HG03571 (cell line): ENCODE measurements at regions not wholly inside any gene's neighbourhood (a gene's known extent, or its start where the extent isn't known, plus 50 kb on each side); places are given as distances from the start of the nearest gene placed in this dataset.

Experiments
- ATAC-seq: cut with Tn5 transposase; IDR thresholded peaks from one replicate; pipeline ENCODE4 v1.9.1; 2021; ENCODE audit not compliant: unreplicated experiment

GRCh38 chr9:79237861-79238260, 333.9 kb upstream of the TLE4 start:
- ATAC-seq: no peak

- no peak for ATAC-seq
Measured at GRCh38 chr9:79240774-79241173, 331.0 kb upstream of the TLE4 start.

- no peak for ATAC-seq
Measured at GRCh38 chr9:79242489-79242888, 329.3 kb upstream of the TLE4 start.

DNA sequence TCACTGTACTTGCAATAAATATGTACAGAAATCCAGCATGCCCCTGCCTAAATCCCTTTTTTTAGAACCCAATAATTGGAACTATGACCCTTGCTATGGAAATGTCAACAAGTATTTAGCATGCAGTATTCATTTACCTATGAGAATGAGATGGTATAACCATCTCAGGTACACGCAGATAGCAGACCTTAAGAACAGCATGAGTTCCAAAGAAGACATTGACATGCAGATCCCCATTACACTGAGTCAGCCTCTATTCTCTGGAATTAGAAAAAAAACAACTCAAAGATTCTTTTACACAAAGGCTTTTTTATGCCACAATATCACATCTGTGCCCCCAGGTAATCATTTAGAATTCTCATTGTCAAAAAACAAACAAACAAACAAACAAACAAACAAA, 325.6 kb upstream of the TLE4 start:
- no peak for ATAC-seq

- ATAC-seq: no peak
Measured at GRCh38 chr9:79247021-79247420, 324.7 kb upstream of the TLE4 start.

DNA sequence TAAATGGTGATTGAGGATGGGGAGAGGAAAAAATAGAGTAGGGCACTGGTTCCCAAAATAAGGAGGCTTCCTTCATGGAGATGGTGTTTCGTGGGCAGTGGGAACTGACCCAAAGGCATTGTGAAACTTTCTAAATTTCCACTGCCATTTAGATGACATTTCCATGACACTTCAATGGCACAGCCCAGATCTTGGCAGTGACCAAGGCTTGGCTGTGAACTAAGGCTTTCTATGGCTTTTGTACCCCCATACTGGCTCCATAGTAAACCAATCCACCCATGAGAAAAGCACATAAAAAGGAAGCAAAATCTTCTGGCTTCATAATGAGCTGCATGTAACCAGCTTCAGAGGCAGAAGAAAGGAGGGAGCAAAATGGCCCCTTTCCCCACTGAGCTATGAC, 321.0 kb upstream of the TLE4 start:
- ATAC-seq: no peak

DNA sequence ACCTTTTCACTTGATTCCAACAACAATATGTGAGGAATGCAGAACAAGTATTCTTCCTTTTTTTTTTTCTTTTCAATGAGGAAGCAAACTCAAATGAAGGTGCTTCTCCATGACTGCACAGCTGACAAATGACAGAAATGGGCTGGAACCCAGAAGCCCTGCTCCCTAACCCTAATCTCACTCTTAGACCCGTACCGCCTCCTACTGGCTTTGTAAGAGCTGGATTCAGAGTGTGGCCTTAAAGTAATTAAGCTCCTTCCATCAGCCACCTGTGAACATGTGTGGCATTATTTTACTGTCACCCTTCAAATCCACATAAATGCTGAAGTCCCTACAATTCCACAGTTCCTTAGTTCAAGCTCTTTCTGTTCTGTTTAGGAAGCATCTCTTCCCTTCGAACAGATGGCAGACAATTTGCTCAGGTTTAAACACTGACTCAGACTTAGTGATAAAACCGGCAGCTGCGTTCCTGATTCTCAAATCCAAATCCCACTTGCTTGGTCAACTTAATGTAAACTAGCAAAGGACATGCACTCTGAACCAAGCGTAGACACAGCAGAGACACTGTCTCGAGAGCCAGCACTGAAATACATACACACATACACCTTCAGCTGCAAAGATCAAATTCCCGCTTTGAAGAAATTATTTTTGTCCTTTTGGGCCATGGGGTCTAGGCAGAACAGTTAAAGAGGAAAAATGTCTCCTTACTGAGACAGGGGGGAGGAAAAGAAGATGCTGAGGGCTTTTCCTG, 316.7 kb upstream of the TLE4 start:
- ATAC-seq: no peak

- ATAC-seq: no peak
Measured at GRCh38 chr9:79255651-79256260, 316.0 kb upstream of the TLE4 start.

- ATAC-seq: no peak
Measured at GRCh38 chr9:79256691-79257213, 315.0 kb upstream of the TLE4 start.

GRCh38 chr9:79257228-79257781, 314.5 kb upstream of the TLE4 start:
- no peak for ATAC-seq

DNA sequence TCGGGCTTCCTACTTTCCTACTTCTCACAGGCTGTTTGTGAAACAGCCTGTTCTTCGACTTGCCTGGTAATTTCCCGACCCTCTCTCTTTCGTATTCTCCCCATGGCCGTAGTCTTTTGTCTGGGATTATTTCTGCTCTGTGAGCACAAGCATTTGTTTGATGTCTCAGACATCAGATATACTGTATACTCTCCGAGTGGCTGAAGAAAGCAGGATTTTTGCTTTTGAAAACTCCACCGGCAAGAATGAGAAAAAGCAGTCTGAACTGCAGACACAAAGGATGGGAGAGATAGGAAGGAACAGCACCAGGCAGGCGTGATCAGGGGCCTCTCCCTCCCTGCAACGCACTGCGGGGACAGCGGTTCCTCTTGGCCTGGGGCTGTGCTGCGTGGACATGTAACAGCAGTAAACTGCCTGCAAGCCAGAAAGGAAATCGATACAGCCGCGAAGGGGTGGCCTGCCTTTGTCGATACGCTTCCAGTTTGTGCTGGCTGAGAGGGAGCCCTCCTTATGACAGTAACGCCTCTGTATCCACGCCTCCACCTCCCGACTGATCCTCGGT, 313.9 kb upstream of the TLE4 start:
- no peak for ATAC-seq

GRCh38 chr9:79259858-79260257, 311.9 kb upstream of the TLE4 start:
- no peak for ATAC-seq

- no peak for ATAC-seq
Measured at GRCh38 chr9:79263628-79264027, 308.1 kb upstream of the TLE4 start.

- ATAC-seq: no peak
Measured at GRCh38 chr9:79264041-79264440, 307.7 kb upstream of the TLE4 start.

- no peak for ATAC-seq
Measured at GRCh38 chr9:79264511-79265355, 307.0 kb upstream of the TLE4 start.

GRCh38 chr9:79266986-79267385, 304.8 kb upstream of the TLE4 start:
- no peak for ATAC-seq

DNA sequence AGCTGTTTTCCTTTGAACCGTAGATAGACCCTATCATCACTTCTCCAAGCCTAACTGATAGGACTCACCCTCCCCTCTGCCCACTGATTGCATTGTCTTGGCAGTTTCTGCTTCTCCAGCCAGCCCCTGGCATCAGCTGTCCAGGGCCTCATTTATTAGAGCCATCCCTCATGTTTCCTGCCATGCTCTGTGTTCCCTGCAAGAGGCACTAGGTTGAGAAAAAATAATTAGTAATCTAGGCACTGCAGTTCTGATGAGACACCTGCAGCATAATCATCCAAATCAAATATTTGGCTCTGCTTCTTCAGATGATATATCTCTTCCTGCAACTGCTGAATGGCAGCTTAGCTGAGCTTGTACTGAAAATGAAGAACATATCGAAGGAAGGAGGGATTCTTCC, 303.0 kb upstream of the TLE4 start:
- ATAC-seq: no peak

DNA sequence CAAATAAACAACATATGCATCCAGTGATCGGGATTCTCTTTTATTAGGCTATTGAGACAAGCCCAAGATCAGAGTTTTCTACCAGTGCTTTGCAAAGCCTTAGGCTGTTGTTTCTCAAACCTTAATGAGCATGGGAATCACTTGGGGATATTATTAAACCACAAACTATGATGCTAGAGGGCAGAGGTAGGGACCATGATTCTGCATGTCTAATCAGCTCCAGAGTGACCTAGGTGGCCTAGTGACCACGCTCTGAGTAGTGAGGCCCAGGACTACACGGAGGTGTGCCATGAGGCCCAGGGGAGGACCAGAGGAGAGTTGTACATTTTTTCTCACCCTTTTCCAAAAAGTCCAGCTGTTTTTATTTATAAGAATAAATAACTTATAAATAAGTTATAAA, 298.5 kb upstream of the TLE4 start:
- no peak for ATAC-seq

- no peak for ATAC-seq
Measured at GRCh38 chr9:79279356-79279755, 292.4 kb upstream of the TLE4 start.

DNA sequence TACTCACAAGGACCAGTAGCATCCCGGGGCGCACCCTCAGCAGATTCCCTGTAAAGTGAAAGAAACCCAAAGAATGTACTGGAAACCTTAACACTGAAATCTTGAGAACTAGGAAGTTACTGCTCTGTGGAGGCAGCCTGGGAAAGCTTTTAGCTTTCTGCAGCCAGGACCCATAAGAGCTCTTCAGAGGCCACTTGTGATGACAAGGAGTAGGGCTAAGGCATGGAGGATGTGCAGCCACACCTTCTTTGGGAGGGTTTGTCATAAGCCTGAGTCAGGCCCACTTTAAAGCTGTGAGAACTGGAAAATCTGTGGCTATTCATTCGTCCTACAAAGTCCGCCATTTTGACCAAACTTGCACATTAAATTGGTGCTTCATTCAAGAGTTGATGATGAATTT, 291.1 kb upstream of the TLE4 start:
- no peak for ATAC-seq

DNA sequence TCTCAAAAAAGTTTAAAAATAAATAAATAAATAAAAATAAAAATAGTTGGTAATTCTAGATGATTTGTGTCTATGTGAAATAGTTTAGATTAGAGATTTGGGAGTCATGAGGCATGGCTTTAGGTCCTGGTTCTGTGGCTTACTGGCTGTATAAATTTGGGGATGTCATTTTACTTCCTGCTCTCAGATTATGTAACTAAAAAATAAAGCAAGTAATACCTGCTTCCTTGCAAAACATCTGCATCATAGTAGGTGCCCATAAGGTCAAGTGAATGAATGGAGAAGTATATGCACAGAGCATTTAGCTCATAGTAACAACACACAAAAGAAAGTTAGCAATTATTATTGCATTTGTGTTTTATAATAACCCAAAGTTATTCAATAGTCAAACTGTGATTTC, 287.7 kb upstream of the TLE4 start:
- ATAC-seq: no peak
